GM10266 (cell line): ENCODE measurements at regions not wholly inside any gene's neighbourhood (a gene's known extent, or its start where the extent isn't known, plus 50 kb on each side); places are given as distances from the start of the nearest gene placed in this dataset.
"Not testable (repeated sequence)": the region's sequence is repeated elsewhere in the genome, so short reads cannot be mapped to it uniquely, and the experiment has no call there.

Experiments used
- DNase-seq: peaks from one replicate; pipeline ENCODE4 v3.0.0; 2012; ENCODE audit errors: extremely low spot score
- TF ChIP-seq, protein P1 (sequence below): IDR thresholded peaks from 2 replicates; pipeline ENCODE4 v1.5.1; 2012; ENCODE audit warnings: mild to moderate bottlenecking, low read depth; ENCODE audit not compliant: control insufficient read depth, insufficient read depth; ENCODE audit errors: missing control alignments

DNA sequence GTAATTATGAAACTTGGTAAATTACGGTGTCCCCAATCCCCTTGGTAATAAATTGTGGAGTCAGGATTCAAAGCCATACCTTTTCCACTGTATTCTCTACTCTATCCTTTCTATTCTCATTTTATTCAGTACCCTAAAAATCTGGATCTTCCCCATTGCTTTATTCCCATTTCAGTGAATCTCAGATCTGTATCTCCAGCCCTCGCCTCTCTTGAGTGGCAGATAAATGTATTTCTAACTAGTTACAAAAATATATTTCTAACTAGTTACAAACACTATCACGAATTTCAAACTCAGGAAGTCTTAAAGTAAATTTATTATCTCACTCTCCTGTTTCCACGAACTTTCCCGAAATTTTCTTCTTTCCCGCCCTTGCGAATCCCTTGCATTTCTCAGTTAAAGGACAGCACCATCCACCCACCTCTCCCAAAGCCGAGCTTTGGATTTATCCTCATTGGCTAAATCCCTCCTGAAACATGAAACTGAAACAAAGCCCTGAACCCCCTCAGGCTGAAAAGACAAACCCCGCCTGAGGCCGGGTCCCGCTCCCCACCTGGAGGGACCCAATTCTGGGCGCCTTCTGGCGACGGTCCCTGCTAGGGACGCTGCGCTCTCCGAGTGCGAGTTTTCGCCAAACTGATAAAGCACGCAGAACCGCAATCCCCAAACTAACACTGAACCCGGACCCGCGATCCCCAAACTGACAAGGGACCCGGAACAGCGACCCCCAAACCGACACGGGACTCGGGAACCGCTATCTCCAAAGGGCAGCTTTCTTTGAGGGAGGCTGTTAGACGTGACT is 164.3 kb upstream of the PABPC3 start:
- no peak for DNase-seq
- TF ChIP-seq, protein P1, sequence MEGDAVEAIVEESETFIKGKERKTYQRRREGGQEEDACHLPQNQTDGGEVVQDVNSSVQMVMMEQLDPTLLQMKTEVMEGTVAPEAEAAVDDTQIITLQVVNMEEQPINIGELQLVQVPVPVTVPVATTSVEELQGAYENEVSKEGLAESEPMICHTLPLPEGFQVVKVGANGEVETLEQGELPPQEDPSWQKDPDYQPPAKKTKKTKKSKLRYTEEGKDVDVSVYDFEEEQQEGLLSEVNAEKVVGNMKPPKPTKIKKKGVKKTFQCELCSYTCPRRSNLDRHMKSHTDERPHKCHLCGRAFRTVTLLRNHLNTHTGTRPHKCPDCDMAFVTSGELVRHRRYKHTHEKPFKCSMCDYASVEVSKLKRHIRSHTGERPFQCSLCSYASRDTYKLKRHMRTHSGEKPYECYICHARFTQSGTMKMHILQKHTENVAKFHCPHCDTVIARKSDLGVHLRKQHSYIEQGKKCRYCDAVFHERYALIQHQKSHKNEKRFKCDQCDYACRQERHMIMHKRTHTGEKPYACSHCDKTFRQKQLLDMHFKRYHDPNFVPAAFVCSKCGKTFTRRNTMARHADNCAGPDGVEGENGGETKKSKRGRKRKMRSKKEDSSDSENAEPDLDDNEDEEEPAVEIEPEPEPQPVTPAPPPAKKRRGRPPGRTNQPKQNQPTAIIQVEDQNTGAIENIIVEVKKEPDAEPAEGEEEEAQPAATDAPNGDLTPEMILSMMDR: no peak

DNA sequence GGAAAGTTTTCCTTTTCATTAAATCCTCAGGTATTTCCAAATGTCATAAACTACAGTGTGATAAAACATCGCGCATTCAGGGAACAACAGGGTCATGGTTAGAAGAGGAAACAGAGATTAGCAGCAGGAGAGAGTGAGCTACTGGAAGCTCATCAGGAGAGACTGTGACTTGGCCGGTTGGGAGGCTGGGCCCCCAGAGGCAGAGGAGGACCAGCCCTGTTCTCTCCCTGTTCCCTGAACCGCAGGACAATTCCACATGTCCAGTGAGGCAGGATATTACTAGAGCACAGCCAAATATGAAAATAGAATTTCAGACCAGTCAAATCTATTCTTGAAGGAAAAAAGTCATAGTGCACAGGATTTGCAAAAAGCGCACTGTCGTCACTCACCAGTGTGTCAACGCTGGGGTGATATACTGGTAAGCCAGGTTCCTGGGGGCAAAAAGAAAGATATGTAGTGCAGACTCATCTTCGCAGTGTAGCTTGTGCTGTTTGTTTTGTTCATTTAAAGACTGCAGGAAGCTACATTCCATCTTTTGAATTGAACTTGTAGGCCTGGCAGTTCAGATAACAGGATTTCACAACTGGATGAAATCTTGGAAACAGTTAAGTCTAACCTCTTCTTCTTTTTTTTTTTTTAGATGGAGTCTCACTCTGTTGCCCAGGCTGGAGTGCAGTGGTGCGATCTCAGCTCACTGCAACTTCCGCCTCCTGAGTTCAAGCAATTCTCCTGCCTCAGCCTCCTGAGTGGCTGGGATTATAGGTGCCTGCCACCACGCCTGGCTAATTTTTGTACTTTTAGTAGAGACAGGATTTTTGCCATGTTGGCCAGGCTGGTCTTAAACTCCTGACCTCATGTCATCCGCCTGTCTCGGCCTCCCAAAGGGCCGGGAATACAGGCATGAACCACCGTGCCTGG is 162.6 kb upstream of the PABPC3 start:
- DNase-seq: not testable (repeated sequence)

DNA sequence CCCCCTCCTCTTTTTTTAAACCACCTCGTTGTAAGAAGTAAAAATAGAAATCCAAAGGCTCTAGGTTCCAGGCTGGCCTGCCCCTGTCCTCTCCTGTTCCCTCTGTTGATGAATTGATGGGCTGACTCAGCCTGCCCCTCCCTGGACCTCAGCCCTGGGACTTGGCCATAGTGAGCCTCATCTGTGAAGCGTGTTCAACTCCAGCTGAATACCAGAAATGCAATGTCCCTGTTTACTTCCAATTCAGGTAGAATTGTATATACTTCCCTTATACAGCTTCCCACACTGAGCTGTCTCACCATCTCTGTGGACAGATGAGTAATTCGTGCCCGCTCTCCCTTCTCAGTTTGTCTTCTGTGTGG is 161.9 kb upstream of the PABPC3 start:
- DNase-seq: not testable (repeated sequence)

DNA sequence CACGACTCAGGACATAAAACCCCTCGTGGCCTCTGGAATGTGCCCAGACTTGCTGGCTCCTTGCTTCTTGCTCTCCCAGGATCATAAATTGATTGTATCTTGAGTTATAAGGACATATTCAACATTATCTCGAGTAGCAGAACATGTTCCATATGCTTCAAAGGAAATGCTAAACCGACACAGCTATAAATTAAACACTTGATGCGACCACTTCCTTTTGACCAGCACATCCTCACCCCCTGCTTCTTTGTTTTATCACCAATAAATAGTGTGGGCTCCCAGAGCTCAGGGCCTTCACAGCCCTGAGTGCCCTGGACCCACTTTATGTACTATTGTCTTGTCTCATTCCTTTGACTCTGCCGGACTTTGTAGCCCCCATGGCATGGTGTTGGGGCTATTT is 157.0 kb upstream of the PABPC3 start:
- TF ChIP-seq, protein P1: no peak
- DNase-seq: no peak

DNA sequence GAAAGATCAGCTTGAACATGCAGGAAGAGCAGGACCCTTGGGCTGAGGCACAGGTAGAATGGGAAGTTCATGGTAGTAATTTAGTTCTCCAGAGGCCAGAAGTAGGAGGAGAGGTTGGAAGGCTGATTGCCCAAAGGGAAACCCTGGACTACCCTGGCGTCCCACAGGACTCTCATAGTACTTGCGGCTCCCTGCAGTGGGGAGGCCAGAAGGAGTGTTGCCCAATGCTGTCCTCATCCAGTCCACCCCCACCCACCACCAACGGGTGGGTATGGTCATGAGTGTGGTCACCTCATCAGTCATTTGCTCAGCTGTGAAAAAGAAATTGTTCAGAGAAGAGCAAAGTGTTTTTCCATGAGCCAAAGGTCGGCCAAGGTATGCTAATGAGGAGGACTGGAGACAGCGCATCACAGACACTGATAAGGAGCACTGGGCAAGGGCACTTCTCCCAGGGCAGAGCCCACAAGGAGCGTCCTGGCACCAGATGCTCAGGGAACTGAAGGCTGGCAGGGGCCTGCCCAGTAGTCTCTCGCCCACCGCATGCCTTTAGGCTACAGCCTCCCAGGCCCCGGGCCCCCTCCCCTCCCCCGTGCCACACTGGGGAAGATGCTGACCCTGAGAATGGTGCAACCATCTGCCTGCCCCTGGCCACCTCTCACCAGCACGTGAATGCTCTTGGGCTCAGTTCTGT is 154.8 kb upstream of the PABPC3 start:
- DNase-seq: not testable (repeated sequence)

DNA sequence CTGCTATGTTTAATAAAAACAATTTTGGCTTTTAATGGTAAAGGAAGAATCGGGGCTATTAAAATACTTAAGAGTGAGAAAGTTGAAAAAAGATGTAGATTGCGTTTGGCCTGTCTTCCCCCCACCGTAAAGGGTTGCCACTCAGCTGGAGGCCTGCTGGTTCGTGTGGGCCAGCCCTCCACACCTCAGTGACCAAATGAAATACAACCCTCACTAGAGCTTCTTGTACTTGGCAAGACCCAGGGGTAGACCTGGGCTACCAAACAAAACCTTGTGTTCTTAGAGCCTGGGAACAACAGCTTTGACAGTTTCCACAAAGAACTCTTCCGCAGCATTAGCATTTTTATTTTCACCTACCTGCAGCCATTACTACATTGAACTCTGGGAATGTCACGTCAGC is 152.8 kb upstream of the PABPC3 start:
- DNase-seq: no peak

DNA sequence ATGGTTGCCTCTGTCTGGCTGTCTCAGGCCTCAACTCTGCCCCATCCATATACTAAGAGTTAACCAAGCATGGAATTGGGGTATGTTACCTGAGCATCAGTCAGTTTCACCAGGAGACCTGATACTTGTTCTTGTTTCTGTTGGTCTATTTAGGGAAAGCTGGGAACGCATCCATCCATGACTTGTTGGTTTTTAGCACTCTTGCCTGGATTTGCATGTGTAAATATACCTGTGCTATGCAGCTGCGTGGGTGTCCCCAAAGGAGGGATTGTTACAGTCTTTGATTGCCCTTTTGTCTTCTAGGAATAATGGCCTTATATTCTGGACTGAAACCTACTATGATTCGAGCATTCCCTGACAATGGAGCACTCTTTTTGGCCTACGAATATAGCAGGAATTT is 151.9 kb upstream of the PABPC3 start:
- DNase-seq: not testable (repeated sequence)

More for the DNA sequence above, 152.8 kb upstream of the PABPC3 start:
- TF ChIP-seq, protein P1: no peak

DNA sequence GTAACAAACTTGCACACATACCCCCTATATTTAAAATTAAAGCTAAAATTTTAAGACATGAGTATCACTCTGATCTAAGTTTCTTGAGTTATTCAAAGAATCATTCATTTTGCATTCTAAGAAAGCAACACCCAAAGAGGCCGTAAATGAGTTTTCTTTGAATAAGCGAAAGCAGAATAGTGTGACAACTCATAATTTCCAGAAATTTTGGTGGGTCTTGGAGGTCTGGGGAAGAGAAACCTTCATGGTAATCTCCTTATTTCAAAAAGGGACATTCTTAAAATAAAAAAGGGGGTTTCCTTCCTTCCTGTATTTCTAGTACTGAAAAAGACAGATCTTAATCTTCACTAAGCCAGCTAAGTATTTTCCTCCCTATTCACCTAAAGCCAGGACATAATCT is 147.0 kb upstream of the PABPC3 start:
- DNase-seq: not testable (repeated sequence)

DNA sequence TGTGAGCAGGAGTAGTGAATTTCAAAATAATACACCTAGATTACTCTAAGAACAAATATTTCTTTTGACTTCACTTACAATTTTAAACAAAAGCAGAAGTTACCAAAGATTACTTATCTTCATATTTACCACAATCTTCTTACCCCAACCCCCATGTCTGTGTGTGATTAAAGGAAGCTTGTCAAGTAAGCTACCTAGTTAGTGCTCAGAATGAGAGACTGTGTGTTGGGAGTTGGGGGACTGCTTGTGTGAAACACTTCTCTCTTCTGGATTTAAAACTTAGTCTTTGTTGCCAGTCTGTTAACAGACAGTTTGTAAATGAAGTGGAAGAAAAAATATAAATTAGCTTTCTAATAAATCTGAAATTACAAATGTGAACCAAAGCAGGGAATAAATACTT is 145.3 kb upstream of the PABPC3 start:
- not testable (repeated sequence) for DNase-seq

DNA sequence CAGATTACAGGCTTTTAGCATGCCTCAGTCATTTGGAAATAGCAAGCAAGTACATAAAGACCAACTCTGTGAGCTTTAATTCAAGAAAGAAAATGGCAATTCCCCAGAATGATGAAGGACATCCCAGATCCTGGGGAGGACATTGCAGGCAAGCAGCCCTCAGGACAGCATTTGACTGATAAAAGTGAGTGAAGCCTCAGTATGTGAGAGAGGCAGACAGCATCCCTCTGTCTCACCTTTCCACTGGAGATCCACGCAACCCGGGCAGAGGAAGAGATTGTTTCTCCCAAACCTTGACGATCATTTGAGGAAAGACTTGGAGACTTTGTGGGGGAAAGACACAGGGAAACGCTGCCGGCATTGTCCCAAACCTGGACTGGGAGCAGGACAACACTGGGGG is 128.0 kb upstream of the PABPC3 start:
- not testable (repeated sequence) for DNase-seq

DNA sequence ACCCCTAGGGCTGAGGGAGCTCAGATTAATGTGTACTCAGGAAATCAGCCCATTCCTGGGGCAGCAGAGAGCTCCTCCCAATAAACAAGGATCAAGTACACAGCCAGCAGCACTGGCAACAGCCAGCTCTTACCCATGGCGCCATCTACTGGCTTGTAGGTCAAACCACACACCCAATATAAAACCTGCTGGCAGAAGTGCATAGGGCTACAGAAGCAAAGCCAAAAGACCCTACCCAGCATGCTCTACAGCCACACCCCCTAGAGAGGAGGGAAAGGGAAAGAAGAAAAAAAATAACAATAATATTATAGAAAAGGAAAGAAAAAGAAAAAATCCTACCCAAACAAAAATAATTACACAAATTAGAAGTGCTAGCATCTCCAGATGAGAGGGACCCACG is 127.5 kb upstream of the PABPC3 start:
- DNase-seq: not testable (repeated sequence)

DNA sequence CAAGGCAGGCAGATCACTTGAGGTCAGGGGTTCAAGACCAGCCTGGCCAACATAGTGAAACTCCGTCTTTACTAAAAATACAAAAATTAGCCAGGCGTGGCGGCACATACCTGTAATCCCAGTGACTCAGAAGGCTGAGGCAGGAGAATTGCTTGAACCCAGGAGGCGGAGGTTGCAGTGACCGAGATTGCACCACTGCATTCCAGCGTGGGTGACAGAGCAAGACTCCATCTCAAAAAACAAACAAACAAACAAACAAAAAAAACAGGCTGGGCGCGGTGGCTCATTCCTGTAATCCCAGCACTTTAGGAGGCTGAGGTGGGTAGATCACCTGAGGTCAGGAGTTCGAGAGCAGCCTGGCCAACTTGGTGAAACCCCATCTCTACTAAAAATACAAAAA is 122.8 kb upstream of the PABPC3 start:
- DNase-seq: not testable (repeated sequence)

DNA sequence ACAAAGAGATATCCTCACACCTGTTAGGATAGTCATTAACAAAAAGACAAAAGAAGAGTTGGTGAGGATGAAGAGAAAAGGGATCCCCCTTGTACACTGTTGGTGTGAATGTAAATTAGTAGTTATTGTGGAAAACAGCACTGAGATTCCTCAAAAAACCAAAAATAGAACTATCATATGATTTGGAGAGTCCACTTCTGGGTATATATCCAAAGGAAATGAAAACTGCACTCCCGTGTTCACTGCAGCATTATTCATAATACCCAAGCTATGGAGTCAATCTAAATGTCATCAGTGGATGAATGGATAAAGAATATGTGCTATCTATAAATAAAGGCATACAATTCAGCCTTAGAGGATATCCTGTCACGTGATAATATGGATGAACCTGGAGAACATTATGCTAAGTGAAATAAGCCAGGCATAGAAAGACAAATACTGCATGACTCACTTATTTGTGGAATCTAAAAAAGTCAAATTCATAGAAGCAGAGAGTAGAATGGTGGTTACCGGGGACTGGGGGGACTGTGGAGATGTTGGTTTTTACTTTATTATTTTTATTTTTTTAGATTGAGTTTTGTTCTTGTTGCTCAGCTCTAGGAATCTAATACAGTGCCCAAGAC is 114.6 kb upstream of the PABPC3 start:
- DNase-seq: not testable (repeated sequence)
